AG09309 (cell line): ENCODE measurements at regions not wholly inside any gene's neighbourhood (a gene's known extent, or its start where the extent isn't known, plus 50 kb on each side); places are given as distances from the start of the nearest gene placed in this dataset.
A peak's percentile ranks its signal among the peaks of the same experiment; 100 is the strongest.

Experiments
- DNase-seq: peaks from one replicate; pipeline ENCODE4 v3.0.0-alpha.2; 2010; ENCODE audit warnings: low read depth
- H3K4me3 ChIP-seq: 2 replicates; pipeline ENCODE4 v1.5.1; 2011; ENCODE audit warnings: mild to moderate bottlenecking, low read depth, low read length, moderate library complexity; ENCODE audit not compliant: control insufficient read depth
- TF ChIP-seq, protein P1 (sequence below): IDR thresholded peaks from 2 replicates; pipeline ENCODE4 v1.5.1; 2011; ENCODE audit warnings: mild to moderate bottlenecking, low read depth, low read length, inconsistent platforms; ENCODE audit not compliant: insufficient read depth, control insufficient read depth; ENCODE audit errors: missing control alignments

DNA sequence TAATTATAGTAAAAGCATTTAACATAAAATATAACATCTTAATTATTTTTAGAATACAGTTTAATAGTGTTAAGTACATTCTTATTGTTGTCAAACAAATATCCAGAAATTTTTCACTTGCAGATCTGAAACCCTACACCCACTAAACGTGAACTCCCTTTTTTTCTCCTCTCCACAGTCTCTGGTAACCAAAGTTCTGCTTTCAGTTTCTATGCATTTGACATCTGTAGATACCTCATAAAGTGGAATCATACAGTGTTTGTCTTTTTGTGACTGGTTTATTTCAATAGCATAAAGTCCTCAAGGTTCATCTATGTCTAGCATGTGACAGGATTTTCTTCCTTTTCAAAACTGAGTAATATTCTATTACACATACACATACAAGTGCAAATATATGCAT, 286.3 kb downstream of the BTBD3 start:
- TF ChIP-seq, protein P1, sequence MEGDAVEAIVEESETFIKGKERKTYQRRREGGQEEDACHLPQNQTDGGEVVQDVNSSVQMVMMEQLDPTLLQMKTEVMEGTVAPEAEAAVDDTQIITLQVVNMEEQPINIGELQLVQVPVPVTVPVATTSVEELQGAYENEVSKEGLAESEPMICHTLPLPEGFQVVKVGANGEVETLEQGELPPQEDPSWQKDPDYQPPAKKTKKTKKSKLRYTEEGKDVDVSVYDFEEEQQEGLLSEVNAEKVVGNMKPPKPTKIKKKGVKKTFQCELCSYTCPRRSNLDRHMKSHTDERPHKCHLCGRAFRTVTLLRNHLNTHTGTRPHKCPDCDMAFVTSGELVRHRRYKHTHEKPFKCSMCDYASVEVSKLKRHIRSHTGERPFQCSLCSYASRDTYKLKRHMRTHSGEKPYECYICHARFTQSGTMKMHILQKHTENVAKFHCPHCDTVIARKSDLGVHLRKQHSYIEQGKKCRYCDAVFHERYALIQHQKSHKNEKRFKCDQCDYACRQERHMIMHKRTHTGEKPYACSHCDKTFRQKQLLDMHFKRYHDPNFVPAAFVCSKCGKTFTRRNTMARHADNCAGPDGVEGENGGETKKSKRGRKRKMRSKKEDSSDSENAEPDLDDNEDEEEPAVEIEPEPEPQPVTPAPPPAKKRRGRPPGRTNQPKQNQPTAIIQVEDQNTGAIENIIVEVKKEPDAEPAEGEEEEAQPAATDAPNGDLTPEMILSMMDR, result no peak
- no peak overlapping the region for H3K4me3 ChIP-seq
- DNase-seq, result no peak

DNA sequence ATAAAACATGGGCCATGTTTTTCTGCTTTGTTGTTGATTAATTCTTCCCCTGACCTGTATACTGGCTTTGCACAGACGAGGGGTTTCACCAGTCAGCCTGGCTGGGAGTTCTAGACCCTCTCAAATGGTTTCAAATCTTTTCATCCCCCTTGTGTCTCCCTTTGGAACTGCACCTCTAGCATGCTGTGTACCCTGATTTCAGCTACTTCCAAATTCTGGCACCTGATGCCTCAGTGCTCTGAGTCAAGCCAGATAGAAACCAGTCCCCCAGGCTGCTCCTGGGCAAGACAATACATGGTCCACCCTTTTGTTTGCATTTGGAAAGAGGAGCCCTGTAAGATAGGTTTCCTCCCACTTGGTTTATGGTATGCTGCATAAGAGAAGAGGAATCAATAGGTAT, 290.2 kb downstream of the BTBD3 start:
- TF ChIP-seq, protein P1, result peak; percentile 66
- H3K4me3 ChIP-seq, result no peak overlapping the region
- no peak for DNase-seq

- no peak for DNase-seq
- TF ChIP-seq, protein P1, result no peak
- no peak overlapping the region for H3K4me3 ChIP-seq
These were observed 292.9 kb downstream of the BTBD3 start for GRCh38 chr20:12210591-12210990.

DNA sequence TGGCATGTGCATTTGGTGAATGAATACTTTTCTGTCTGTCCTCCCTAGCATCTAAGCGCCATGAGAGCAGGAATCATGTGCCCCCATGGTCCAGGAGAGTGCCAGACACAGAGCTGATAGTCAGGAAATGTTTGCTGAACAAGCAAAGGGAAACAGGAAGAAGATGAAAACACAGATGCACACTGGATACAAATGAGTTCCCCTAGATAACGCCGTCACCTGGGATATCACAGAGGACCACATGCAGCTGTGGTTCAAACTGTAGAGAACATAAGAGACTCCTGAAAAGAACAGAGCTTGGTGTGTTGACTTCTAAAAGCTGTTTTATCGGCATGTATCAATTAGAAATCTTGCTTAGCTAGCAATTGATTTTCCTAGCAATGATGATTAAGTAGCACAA, 293.7 kb downstream of the BTBD3 start:
- TF ChIP-seq, protein P1, result no peak
- no peak for DNase-seq
- H3K4me3 ChIP-seq, result no peak overlapping the region

DNA sequence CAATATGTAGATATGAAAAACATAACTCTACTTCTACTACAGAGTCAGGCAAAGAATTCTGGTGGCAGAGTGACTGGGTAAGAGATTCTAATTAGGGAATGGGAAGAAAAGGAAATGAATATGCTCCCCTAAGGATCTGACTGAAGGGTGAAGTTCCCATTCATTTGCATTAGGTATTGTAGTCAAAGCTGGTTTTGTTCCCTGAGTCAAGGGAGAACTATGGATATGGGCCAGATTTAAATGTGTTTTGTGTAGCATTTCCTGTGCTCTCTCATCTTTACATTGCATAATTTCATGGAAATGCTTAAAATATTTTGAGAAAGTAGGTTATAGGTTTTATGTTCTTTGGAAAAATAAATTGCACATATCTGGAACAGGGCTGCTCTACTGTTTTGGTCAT, 299.7 kb downstream of the BTBD3 start:
- TF ChIP-seq, protein P1, result no peak
- no peak overlapping the region for H3K4me3 ChIP-seq
- DNase-seq, result no peak

DNA sequence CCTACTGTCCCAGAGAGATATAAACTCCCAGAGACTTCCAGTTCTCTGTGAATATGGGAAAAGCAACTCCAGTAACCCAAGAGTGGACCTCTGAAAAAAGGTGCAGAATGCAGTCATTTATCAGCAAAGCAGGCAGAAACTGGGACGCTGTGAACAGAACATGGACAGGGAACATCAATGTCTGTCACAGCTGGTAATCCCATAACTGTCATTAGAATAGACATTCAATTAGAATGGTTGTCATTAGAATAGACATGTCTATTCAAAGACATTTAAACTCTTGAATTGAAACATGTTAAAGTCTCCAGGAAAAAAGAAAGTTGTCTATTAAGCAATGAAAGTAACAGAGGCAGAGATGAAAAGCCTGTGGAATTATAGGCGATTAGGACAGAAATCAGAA, 302.1 kb downstream of the BTBD3 start:
- DNase-seq, result no peak
- TF ChIP-seq, protein P1, result no peak
- no peak overlapping the region for H3K4me3 ChIP-seq

GRCh38 chr20:12223057-12223456, 305.4 kb downstream of the BTBD3 start:
- TF ChIP-seq, protein P1, result no peak

More at GRCh38 chr20:12223057-12223456, 305.4 kb downstream of the BTBD3 start:
- no peak for DNase-seq
- no peak overlapping the region for H3K4me3 ChIP-seq
